ENCODE measurements at regions not wholly inside any gene's neighbourhood (a gene's known extent, or its start where the extent isn't known, plus 50 kb on each side); places are given as distances from the start of the nearest gene placed in this dataset.

GRCh38 chr1:25106976-25107642 is 125.2 kb downstream of the SYF2 start:
- no peak for DNase-seq (ENCODE audit: low read depth)
- H3K4me3 ChIP-seq (ENCODE audit: low read depth, low read length), result no peak overlapping the region

GRCh38 chr1:25106352-25106751 is 126.0 kb downstream of the SYF2 start:
- no peak for TF ChIP-seq CTCF (IDR thresholded peaks at IDR 0.05; ENCODE audit: insufficient read depth, low read depth, low read length)
- no peak for DNase-seq (ENCODE audit: low read depth)
- H3K4me3 ChIP-seq (ENCODE audit: low read depth, low read length), result no peak overlapping the region

More at GRCh38 chr1:25106976-25107642, 125.2 kb downstream of the SYF2 start:
- TF ChIP-seq CTCF (IDR thresholded peaks at IDR 0.05; ENCODE audit: insufficient read depth, low read depth, low read length), result no peak

GRCh38 chr1:25105836-25106235 is 126.5 kb downstream of the SYF2 start:
- DNase-seq (ENCODE audit: low read depth), result no peak
- no peak overlapping the region for H3K4me3 ChIP-seq (ENCODE audit: low read depth, low read length)
- TF ChIP-seq CTCF (IDR thresholded peaks at IDR 0.05; ENCODE audit: insufficient read depth, low read depth, low read length), result no peak

GRCh38 chr1:25104932-25105561 is 127.3 kb downstream of the SYF2 start:
- TF ChIP-seq CTCF (IDR thresholded peaks at IDR 0.05; ENCODE audit: insufficient read depth, low read depth, low read length), result no peak
- no peak for DNase-seq (ENCODE audit: low read depth)
- no peak overlapping the region for H3K4me3 ChIP-seq (ENCODE audit: low read depth, low read length)

- no peak for TF ChIP-seq CTCF (IDR thresholded peaks at IDR 0.05; ENCODE audit: insufficient read depth, low read depth, low read length)
- H3K4me3 ChIP-seq (ENCODE audit: low read depth, low read length), result no peak overlapping the region
- no peak for DNase-seq (ENCODE audit: low read depth)
These were observed 129.0 kb downstream of the SYF2 start for GRCh38 chr1:25103164-25103795.

GRCh38 chr1:25100151-25100833 is 132.0 kb downstream of the SYF2 start:
- H3K4me3 ChIP-seq (ENCODE audit: low read depth, low read length), result no peak overlapping the region
- no peak for TF ChIP-seq CTCF (IDR thresholded peaks at IDR 0.05; ENCODE audit: insufficient read depth, low read depth, low read length)
- DNase-seq (ENCODE audit: low read depth), result no peak

All from fibroblast of villous mesenchyme (primary cell).